ENCODE measurements at regions not wholly inside any gene's neighbourhood (a gene's known extent, or its start where the extent isn't known, plus 50 kb on each side); places are given as distances from the start of the nearest gene placed in this dataset.

DNA sequence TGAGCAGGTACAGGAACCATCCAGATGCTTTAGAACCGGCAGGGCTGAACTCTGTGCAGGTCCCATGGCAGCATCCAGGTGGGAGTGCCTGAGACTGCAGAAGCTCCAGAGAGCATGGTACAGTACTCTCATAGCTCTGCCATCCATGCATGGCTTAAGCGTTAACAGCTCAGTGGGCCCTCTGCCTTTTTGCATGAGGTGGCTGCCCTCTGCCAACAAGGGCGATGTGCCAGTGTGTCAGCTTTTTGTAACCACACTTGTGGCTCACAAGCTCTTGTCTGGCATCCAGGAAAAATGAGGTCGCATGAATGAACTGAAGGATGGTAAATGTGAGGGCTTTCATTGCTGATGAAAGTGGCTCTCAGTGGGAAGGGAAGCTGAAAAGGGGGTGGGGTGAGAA, 950.1 kb downstream of the DIPK2A start:
- H3K9me3 ChIP-seq (ENCODE audit: control insufficient read depth, low read depth, low read length) = no peaks in the 10 kb centered on the region
- H3K79me2 ChIP-seq (ENCODE audit: control insufficient read depth, insufficient read depth, low read length) = no peaks in the 10 kb centered on the region
- H3K4me2 ChIP-seq (ENCODE audit: control insufficient read depth, extremely low read depth, insufficient read depth, low read depth, low read length) = no peak overlapping the region
- no peaks in the 10 kb centered on the region for H3K4me1 ChIP-seq (ENCODE audit: control insufficient read depth, extremely low read depth, insufficient read depth, low read length)
- no peaks in the 10 kb centered on the region for H3K27me3 ChIP-seq (ENCODE audit: control insufficient read depth, extremely low read depth, insufficient read depth, low read length)
- H4K20me1 ChIP-seq (ENCODE audit: control insufficient read depth, extremely low read depth, insufficient read depth, low read length) = no peaks in the 10 kb centered on the region
- TF ChIP-seq EZH2 (IDR thresholded peaks at IDR 0.05; ENCODE audit: low read length) = no peak
- no peak for TF ChIP-seq CTCF (optimal IDR thresholded peaks at IDR 0.05 in 1 of 3, IDR thresholded peaks at IDR 0.05 in 1 of 3, conservative IDR thresholded peaks at IDR 0.05 in 1 of 3; ENCODE audit: extremely low read depth in 1 of 3, insufficient read depth in 2 of 3, low read length in 3 of 3)
- H2AFZ ChIP-seq (ENCODE audit: control insufficient read depth, low read length) = no peak overlapping the region
- dilution Hi-C loops (cut with MboI; ENCODE audit: extremely low pct_ligation_motif_present, low sequenced_read_pairs) = no loop called here
- H3K4me3 ChIP-seq (ENCODE audit: control insufficient read depth in 2 of 3, extremely low read depth in 1 of 3, insufficient read depth in 2 of 3, low read depth in 1 of 3, low read length in 3 of 3) = no peak overlapping the region
- no peak for DNase-seq (ENCODE audit: low read depth, low spot score)
- H3K9ac ChIP-seq (ENCODE audit: control insufficient read depth, extremely low read depth, insufficient read depth, low read length) = no peak overlapping the region
- no peaks in the 10 kb centered on the region for H3K36me3 ChIP-seq (ENCODE audit: control insufficient read depth in 2 of 2, extremely low read depth in 1 of 2, insufficient read depth in 2 of 2, low read length in 2 of 2)
- H3K9me1 ChIP-seq (ENCODE audit: control insufficient read depth, extremely low read depth, insufficient read depth, low read length) = no peaks in the 10 kb centered on the region
- no peak for FAIRE-seq
- no peak overlapping the region for H3K27ac ChIP-seq (ENCODE audit: control insufficient read depth, insufficient read depth, low read length)

GRCh38 chr3:144923046-144923775, 951.6 kb downstream of the DIPK2A start:
- no peaks in the 10 kb centered on the region for H3K79me2 ChIP-seq (ENCODE audit: control insufficient read depth, insufficient read depth, low read length)
- DNase-seq (ENCODE audit: low read depth, low spot score) (no peak), FAIRE-seq (no peak)
- no peak overlapping the region for H3K27ac ChIP-seq (ENCODE audit: control insufficient read depth, insufficient read depth, low read length)
- no peak overlapping the region for H3K4me3 ChIP-seq (ENCODE audit: control insufficient read depth in 2 of 3, extremely low read depth in 1 of 3, insufficient read depth in 2 of 3, low read depth in 1 of 3, low read length in 3 of 3)
- H3K36me3 ChIP-seq (ENCODE audit: control insufficient read depth in 2 of 2, extremely low read depth in 1 of 2, insufficient read depth in 2 of 2, low read length in 2 of 2) = no peaks in the 10 kb centered on the region
- no peak overlapping the region for H2AFZ ChIP-seq (ENCODE audit: control insufficient read depth, low read length)
- no peaks in the 10 kb centered on the region for H3K4me1 ChIP-seq (ENCODE audit: control insufficient read depth, extremely low read depth, insufficient read depth, low read length)
- TF ChIP-seq CTCF (optimal IDR thresholded peaks at IDR 0.05 in 1 of 3, IDR thresholded peaks at IDR 0.05 in 1 of 3, conservative IDR thresholded peaks at IDR 0.05 in 1 of 3; ENCODE audit: extremely low read depth in 1 of 3, insufficient read depth in 2 of 3, low read length in 3 of 3) (no peak), EZH2 (IDR thresholded peaks at IDR 0.05; ENCODE audit: low read length) (no peak)
- dilution Hi-C loops (cut with MboI; ENCODE audit: extremely low pct_ligation_motif_present, low sequenced_read_pairs) = no loop called here
- H4K20me1 ChIP-seq (ENCODE audit: control insufficient read depth, extremely low read depth, insufficient read depth, low read length) = no peaks in the 10 kb centered on the region
- no peak overlapping the region for H3K4me2 ChIP-seq (ENCODE audit: control insufficient read depth, extremely low read depth, insufficient read depth, low read depth, low read length)
- no peak overlapping the region for H3K9ac ChIP-seq (ENCODE audit: control insufficient read depth, extremely low read depth, insufficient read depth, low read length)
- no peaks in the 10 kb centered on the region for H3K9me3 ChIP-seq (ENCODE audit: control insufficient read depth, low read depth, low read length)
- no peaks in the 10 kb centered on the region for H3K9me1 ChIP-seq (ENCODE audit: control insufficient read depth, extremely low read depth, insufficient read depth, low read length)
- no peaks in the 10 kb centered on the region for H3K27me3 ChIP-seq (ENCODE audit: control insufficient read depth, extremely low read depth, insufficient read depth, low read length)
